ENCODE measurements at regions not wholly inside any gene's neighbourhood (a gene's known extent, or its start where the extent isn't known, plus 50 kb on each side); places are given as distances from the start of the nearest gene placed in this dataset.

DNA sequence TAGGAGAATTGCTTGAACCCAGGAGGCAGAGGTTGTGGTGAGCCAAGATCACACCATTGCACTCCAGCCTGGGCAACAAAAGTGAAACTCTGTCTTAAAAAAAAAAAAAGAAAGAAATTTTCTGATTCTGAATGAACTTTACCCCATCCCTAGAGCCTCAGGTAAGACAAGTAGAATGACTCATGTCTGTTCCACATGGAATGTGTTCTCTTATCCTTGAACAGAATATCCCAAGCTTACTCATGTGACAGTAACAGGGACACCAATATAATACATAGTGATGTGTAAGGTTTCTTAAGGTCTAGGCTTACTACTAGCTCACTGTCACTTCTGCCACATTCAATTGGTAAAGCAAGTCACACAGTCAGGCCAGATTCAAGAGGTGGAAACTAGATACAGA lies 219.6 kb upstream of the BTBD3 start:
- CTCF ChIA-PET (ENCODE audit: partially characterized antibody) = interaction anchor here (0.8 kb wide), 1 partner anchor 21 kb away, joined by 3 read pairs; no protein-coding TSS in a partner anchor
- FAIRE-seq = no peak

More for the DNA sequence above, 219.6 kb upstream of the BTBD3 start:
- no peaks in the 10 kb centered on the region for H3K36me3 ChIP-seq (ENCODE audit: control insufficient read depth in 2 of 4, insufficient read depth in 4 of 4, low read length in 3 of 4)
- H3K4me2 ChIP-seq (ENCODE audit: insufficient read depth in 1 of 2, low read depth in 2 of 2, low read length in 2 of 2) = no peak overlapping the region
- H3K4me1 ChIP-seq (replicated peaks in 1 of 4; ENCODE audit: control insufficient read depth in 3 of 4, insufficient read depth in 4 of 4, low read length in 3 of 4) = no peaks in the 10 kb centered on the region
- no peak overlapping the region for H2AFZ ChIP-seq (ENCODE audit: low read length)
- H3K9me3 ChIP-seq (ENCODE audit: insufficient read depth in 2 of 2, low read depth in 1 of 2, low read length in 1 of 2) = peaks cover 5 to 9% of the 10 kb centered on the region in 2 experiments; a peak in 3 of 4 replicates
- no peak overlapping the region for H3K4me3 ChIP-seq (ENCODE audit: extremely low read depth in 1 of 4, insufficient read depth in 2 of 4, low read depth in 3 of 4, low read length in 4 of 4)
- no peak overlapping the region for H4K8ac ChIP-seq (ENCODE audit: extremely low read depth, insufficient read depth, low read length)
- H3K4ac ChIP-seq (replicated peaks; ENCODE audit: insufficient read length, low read depth, low read length) = no peak overlapping the region
- no peaks in the 10 kb centered on the region for H3K23me2 ChIP-seq (ENCODE audit: low read depth, low read length)
- H3K9ac ChIP-seq (replicated peaks in 1 of 4; ENCODE audit: extremely low read depth in 1 of 4, low read depth in 3 of 4, low read length in 3 of 4) = no peak overlapping the region
- no peak overlapping the region for H3K14ac ChIP-seq (ENCODE audit: insufficient read length)
- no peak for DNase-seq (ENCODE audit: low read depth in 1 of 2, low spot score in 2 of 2)
- H3K56ac ChIP-seq (replicated peaks; ENCODE audit: insufficient read length, low read depth, low read length) = no peak overlapping the region
- H2BK15ac ChIP-seq (ENCODE audit: low read length) = no peak overlapping the region
- no peak overlapping the region for H4K91ac ChIP-seq (replicated peaks; ENCODE audit: insufficient read length, low read length)
- no peak overlapping the region for H3K23ac ChIP-seq (ENCODE audit: insufficient read length)
- H2AK5ac ChIP-seq (ENCODE audit: low read depth, low read length) = no peak overlapping the region
- no peak overlapping the region for H3K27ac ChIP-seq (ENCODE audit: low read depth, low read length)
- H3K79me2 ChIP-seq (ENCODE audit: control insufficient read depth in 1 of 2, insufficient read depth in 2 of 2, low read length in 2 of 2) = no peaks in the 10 kb centered on the region
- no peak overlapping the region for H2BK20ac ChIP-seq (ENCODE audit: low read length)
- TF ChIP-seq TAF1 (IDR thresholded peaks at IDR 0.05; ENCODE audit: low read depth, low read length) (no peak), BRCA1 (IDR thresholded peaks at IDR 0.05; ENCODE audit: low read depth, low read length) (no peak), RNF2 (IDR thresholded peaks at IDR 0.05; ENCODE audit: borderline replicate concordance, low read depth, low read length, missing control alignments, poor library complexity, severe bottlenecking) (no peak), BACH1 (IDR thresholded peaks at IDR 0.05; ENCODE audit: low read length) (no peak), ASH2L (IDR thresholded peaks at IDR 0.05; ENCODE audit: low read length) (no peak), POLR2A (IDR thresholded peaks at IDR 0.05; ENCODE audit: control extremely low read depth in 1 of 2, low read depth in 2 of 2, low read length in 2 of 2) (no peak)
- H3K79me1 ChIP-seq (ENCODE audit: low read depth, low read length) = no peaks in the 10 kb centered on the region
- no peak overlapping the region for H3K18ac ChIP-seq (ENCODE audit: extremely low read depth, low read length)
- no peak overlapping the region for H2BK5ac ChIP-seq (ENCODE audit: low read depth, low read length)
- peaks cover 0 to 1% (median 0%) of the 10 kb centered on the region in 4 experiments; a peak in 1 of 7 replicates for H3K27me3 ChIP-seq (replicated peaks in 1 of 4; ENCODE audit: control insufficient read depth in 3 of 4, extremely low read depth in 1 of 4, insufficient read depth in 3 of 4, low read length in 3 of 4)
- H2BK120ac ChIP-seq (replicated peaks; ENCODE audit: low read depth, low read length) = no peak overlapping the region
- H4K5ac ChIP-seq (ENCODE audit: insufficient read length, low read depth, low read length) = no peak overlapping the region
- no peak overlapping the region for H2BK12ac ChIP-seq (ENCODE audit: low read depth, low read length)
- H4K20me1 ChIP-seq (replicated peaks in 1 of 2; ENCODE audit: control insufficient read depth in 1 of 2, insufficient read depth in 2 of 2, low read length in 2 of 2) = no peaks in the 10 kb centered on the region
- POLR2A ChIA-PET (ENCODE audit: partially characterized antibody) = no interaction called here

All from H1 (cell line).